HEK293 (cell line): ENCODE measurements at regions not wholly inside any gene's neighbourhood (a gene's known extent, or its start where the extent isn't known, plus 50 kb on each side); places are given as distances from the start of the nearest gene placed in this dataset.

Experiments
- REPIN1 ChIP-seq: fragments of 450-650 bp; formaldehyde crosslinking; IDR thresholded peaks from 2 replicates; pipeline ENCODE4 v1.5.1; 2017; ENCODE audit warnings: missing biosample characterization, missing genetic modification characterization, low read depth
- TCF7L2 ChIP-seq: IDR thresholded peaks from 2 replicates; pipeline ENCODE4 v1.6.1; 2011; ENCODE audit warnings: low read depth, mild to moderate bottlenecking, inconsistent platforms, low read length, moderate library complexity, borderline replicate concordance
- YY2 ChIP-seq: fragments of 450-650 bp; formaldehyde crosslinking; IDR thresholded peaks from 2 replicates; pipeline ENCODE4 v1.5.1; 2016; ENCODE audit warnings: missing biosample characterization, missing genetic modification characterization
- ZNF169 ChIP-seq: fragments of 450-650 bp; formaldehyde crosslinking; IDR thresholded peaks from 2 replicates; pipeline ENCODE4 v1.5.1; 2016; ENCODE audit warnings: missing biosample characterization, missing genetic modification characterization
- ZNF416 ChIP-seq: fragments of 450-650 bp; formaldehyde crosslinking; IDR thresholded peaks from 2 replicates; pipeline ENCODE4 v1.5.1; 2016; ENCODE audit warnings: missing biosample characterization, missing genetic modification characterization
- ZNF621 ChIP-seq: fragments of 450-650 bp; formaldehyde crosslinking; IDR thresholded peaks from 2 replicates; pipeline ENCODE4 v1.5.1; 2017; ENCODE audit warnings: missing biosample characterization, missing genetic modification characterization
- ZNF843 ChIP-seq: fragments of 450-650 bp; formaldehyde crosslinking; IDR thresholded peaks from 2 replicates; pipeline ENCODE4 v1.5.1; 2016; ENCODE audit warnings: missing biosample characterization, missing genetic modification characterization
- ZXDB ChIP-seq: fragments of 450-650 bp; formaldehyde crosslinking; IDR thresholded peaks from 2 replicates; pipeline ENCODE4 v1.5.1; 2016; ENCODE audit warnings: missing biosample characterization, missing genetic modification characterization
- TF ChIP-seq, protein P1 (sequence below): fragments of 450-650 bp; formaldehyde crosslinking; IDR thresholded peaks from 2 replicates; pipeline ENCODE4 v1.5.1; 2016; ENCODE audit warnings: missing biosample characterization, missing genetic modification characterization
- TF ChIP-seq, protein P2 (sequence below): sonication (generic); formaldehyde crosslinking; IDR thresholded peaks from 2 replicates; pipeline ENCODE4 v1.8.1; 2022; ENCODE audit warnings: mild to moderate bottlenecking, moderate library complexity, missing genetic modification reagents
- TF ChIP-seq, protein P3 (sequence below): fragments of 450-650 bp; formaldehyde crosslinking; IDR thresholded peaks from 2 replicates; pipeline ENCODE4 v1.5.1; 2016; ENCODE audit warnings: missing biosample characterization, missing genetic modification characterization

DNA sequence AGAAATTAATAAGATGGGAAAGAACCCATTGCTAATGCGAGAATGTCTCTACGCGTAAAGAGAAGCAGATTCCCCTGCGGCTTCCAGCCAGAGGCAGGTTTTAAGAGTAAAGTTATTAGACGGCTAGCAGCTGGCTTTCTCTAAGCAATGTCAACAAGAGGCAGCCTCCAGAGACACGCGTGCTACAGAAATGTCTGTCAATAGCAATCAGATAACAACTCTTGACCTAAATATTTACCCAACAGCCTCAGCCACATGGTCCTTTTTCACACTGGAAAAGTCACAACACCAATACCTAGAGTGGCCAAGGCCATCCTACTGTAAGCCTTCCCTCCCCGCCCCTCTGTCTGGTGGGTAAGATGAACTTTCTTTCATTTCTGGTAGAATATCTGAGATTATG, 146.0 kb upstream of the SFSWAP start:
- no peak for TF ChIP-seq ZNF169 (tag by site-specific recombination)
- TF ChIP-seq TCF7L2 = no peak
- TF ChIP-seq, protein P1, sequence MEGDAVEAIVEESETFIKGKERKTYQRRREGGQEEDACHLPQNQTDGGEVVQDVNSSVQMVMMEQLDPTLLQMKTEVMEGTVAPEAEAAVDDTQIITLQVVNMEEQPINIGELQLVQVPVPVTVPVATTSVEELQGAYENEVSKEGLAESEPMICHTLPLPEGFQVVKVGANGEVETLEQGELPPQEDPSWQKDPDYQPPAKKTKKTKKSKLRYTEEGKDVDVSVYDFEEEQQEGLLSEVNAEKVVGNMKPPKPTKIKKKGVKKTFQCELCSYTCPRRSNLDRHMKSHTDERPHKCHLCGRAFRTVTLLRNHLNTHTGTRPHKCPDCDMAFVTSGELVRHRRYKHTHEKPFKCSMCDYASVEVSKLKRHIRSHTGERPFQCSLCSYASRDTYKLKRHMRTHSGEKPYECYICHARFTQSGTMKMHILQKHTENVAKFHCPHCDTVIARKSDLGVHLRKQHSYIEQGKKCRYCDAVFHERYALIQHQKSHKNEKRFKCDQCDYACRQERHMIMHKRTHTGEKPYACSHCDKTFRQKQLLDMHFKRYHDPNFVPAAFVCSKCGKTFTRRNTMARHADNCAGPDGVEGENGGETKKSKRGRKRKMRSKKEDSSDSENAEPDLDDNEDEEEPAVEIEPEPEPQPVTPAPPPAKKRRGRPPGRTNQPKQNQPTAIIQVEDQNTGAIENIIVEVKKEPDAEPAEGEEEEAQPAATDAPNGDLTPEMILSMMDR (tag by site-specific recombination) = no peak
- TF ChIP-seq ZXDB (tag by site-specific recombination) = no peak
- TF ChIP-seq REPIN1 (tag by site-specific recombination) = no peak
- TF ChIP-seq, protein P2, sequence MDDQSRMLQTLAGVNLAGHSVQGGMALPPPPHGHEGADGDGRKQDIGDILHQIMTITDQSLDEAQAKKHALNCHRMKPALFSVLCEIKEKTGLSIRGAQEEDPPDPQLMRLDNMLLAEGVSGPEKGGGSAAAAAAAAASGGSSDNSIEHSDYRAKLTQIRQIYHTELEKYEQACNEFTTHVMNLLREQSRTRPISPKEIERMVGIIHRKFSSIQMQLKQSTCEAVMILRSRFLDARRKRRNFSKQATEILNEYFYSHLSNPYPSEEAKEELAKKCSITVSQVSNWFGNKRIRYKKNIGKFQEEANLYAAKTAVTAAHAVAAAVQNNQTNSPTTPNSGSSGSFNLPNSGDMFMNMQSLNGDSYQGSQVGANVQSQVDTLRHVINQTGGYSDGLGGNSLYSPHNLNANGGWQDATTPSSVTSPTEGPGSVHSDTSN (CRISPR knock-in tag) = no peak
- no peak for TF ChIP-seq ZNF416 (tag by site-specific recombination)
- TF ChIP-seq YY2 = no peak
- TF ChIP-seq ZNF621 (tag by site-specific recombination) = no peak
- no peak for TF ChIP-seq ZNF843 (tag by site-specific recombination)
- TF ChIP-seq, protein P3, sequence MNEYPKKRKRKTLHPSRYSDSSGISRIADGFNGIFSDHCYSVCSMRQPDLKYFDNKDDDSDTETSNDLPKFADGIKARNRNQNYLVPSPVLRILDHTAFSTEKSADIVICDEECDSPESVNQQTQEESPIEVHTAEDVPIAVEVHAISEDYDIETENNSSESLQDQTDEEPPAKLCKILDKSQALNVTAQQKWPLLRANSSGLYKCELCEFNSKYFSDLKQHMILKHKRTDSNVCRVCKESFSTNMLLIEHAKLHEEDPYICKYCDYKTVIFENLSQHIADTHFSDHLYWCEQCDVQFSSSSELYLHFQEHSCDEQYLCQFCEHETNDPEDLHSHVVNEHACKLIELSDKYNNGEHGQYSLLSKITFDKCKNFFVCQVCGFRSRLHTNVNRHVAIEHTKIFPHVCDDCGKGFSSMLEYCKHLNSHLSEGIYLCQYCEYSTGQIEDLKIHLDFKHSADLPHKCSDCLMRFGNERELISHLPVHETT (tag by site-specific recombination) = no peak
